IMR-90 (cell line): ENCODE measurements at regions not wholly inside any gene's neighbourhood (a gene's known extent, or its start where the extent isn't known, plus 50 kb on each side); places are given as distances from the start of the nearest gene placed in this dataset.

Source experiments
- ATAC-seq: fragments of 200-7000 bp; cut with Tn5 transposase; 2 replicates; pipeline ENCODE4 v1.9.1; 2020; ENCODE audit warnings: low read depth, mild to moderate bottlenecking, moderate library complexity
- BruUV-seq: library from RNA; stranded (reverse); fragments of 400-500 nt; replicated peaks from 2 replicates; lab custom pipeline; 2021; lab: Mats Ljungman, UMichigan
- CTCF ChIA-PET: fragments of 300-600 bp; formaldehyde crosslinking; extraction: SDS; loops from one replicate; lab custom pipeline; 2021; ENCODE audit warnings: antibody characterized with exemption; lab: Yijun Ruan, JAX
- POLR2A ChIA-PET: fragments of 300-600 bp; sonication (Branson Sonifier 250); formaldehyde crosslinking; loops from one replicate; lab custom pipeline; 2022; ENCODE audit warnings: antibody characterized with exemption; ENCODE audit not compliant: unreplicated experiment; lab: Charles Lee
- DNase-seq: peaks from one replicate; pipeline ENCODE4 v3.0.0; 2013
- H2AFZ ChIP-seq: replicated peaks from 2 replicates; pipeline ENCODE3; 2013; ENCODE audit warnings: low read length, mild to moderate bottlenecking; ENCODE audit not compliant: poor library complexity
- H2AK5ac ChIP-seq: 2 replicates; pipeline ENCODE4 v1.6.1; 2013; ENCODE audit warnings: low read depth, low read length, inconsistent platforms
- H2AK9ac ChIP-seq: replicated peaks from 2 replicates; pipeline ENCODE3; 2013; ENCODE audit warnings: mild to moderate bottlenecking, low read depth, low read length, moderate library complexity; ENCODE audit not compliant: poor library complexity
- H2BK120ac ChIP-seq: 2 replicates; pipeline ENCODE4 v1.6.1; 2013; ENCODE audit warnings: low read depth, low read length, inconsistent platforms
- H2BK15ac ChIP-seq: 3 replicates; pipeline ENCODE4 v1.6.1; 2013; ENCODE audit warnings: low read depth, low read length, inconsistent platforms
- H2BK20ac ChIP-seq: 2 replicates; pipeline ENCODE4 v1.6.1; 2013; ENCODE audit warnings: low read depth, mild to moderate bottlenecking, inconsistent platforms, low read length, moderate library complexity
- H2BK5ac ChIP-seq: 2 replicates; pipeline ENCODE4 v1.6.1; 2013; ENCODE audit warnings: mild to moderate bottlenecking, low read depth, low read length, inconsistent platforms; ENCODE audit not compliant: poor library complexity, severe bottlenecking
- H3K14ac ChIP-seq: replicated peaks from 2 replicates; pipeline ENCODE4 v1.6.1; 2013; ENCODE audit warnings: low read depth, low read length, inconsistent platforms
- H3K18ac ChIP-seq: 2 replicates; pipeline ENCODE4 v1.6.1; 2013; ENCODE audit warnings: low read depth, low read length, control low read depth
- H3K23ac ChIP-seq: 2 replicates; pipeline ENCODE4 v1.6.1; 2013; ENCODE audit warnings: low read depth, low read length, inconsistent platforms
- H3K27ac ChIP-seq: 2 replicates; pipeline ENCODE4 v1.5.1; 2013; ENCODE audit warnings: mild to moderate bottlenecking, control low read depth, low read length; ENCODE audit not compliant: insufficient read depth
- H3K27me3 ChIP-seq: 2 replicates; pipeline ENCODE4 v1.6.1; 2013; ENCODE audit warnings: low read length; ENCODE audit not compliant: control insufficient read depth, insufficient read depth
- H3K36me3 ChIP-seq: 2 replicates; pipeline ENCODE4 v1.6.1; 2013; ENCODE audit warnings: low read length, mixed read lengths; ENCODE audit not compliant: control insufficient read depth, insufficient read depth
- H3K4ac ChIP-seq: 2 replicates; pipeline ENCODE4 v1.6.1; 2013; ENCODE audit warnings: low read depth, low read length, inconsistent platforms
- H3K4me1 ChIP-seq: 2 replicates; pipeline ENCODE4 v1.6.1; 2013; ENCODE audit warnings: low read length, mixed read lengths; ENCODE audit not compliant: control insufficient read depth, insufficient read depth
- H3K4me2 ChIP-seq: 2 replicates; pipeline ENCODE4 v1.6.1; 2013; ENCODE audit warnings: low read depth, mild to moderate bottlenecking, control low read depth, low read length, moderate library complexity
- H3K4me3 ChIP-seq: 2 replicates; pipeline ENCODE4 v1.5.1; 2013; ENCODE audit warnings: low read depth, mild to moderate bottlenecking, control low read depth, low read length, moderate library complexity; ENCODE audit not compliant: insufficient read depth
- H3K56ac ChIP-seq: 2 replicates; pipeline ENCODE4 v1.6.1; 2013; ENCODE audit warnings: low read length, inconsistent platforms; ENCODE audit not compliant: insufficient read depth; ENCODE audit errors: extremely low read depth
- H3K79me1 ChIP-seq, 2 experiments: 2 replicates each; pipeline ENCODE4 v1.6.1; 2013; ENCODE audit warnings: low read length in 2 of 2, inconsistent platforms in 1 of 2, low read depth in 1 of 2
- H3K9ac ChIP-seq: 2 replicates; pipeline ENCODE4 v1.6.1; 2013; ENCODE audit warnings: low read depth, low read length, control low read depth
- H3K9me1 ChIP-seq: 2 replicates; pipeline ENCODE4 v1.6.1; 2013; ENCODE audit warnings: low read length, inconsistent platforms; ENCODE audit not compliant: insufficient read depth
- H3K9me3 ChIP-seq: 2 replicates; pipeline ENCODE4 v1.6.1; 2013; ENCODE audit warnings: low read length; ENCODE audit not compliant: control insufficient read depth, insufficient read depth
- H4K20me1 ChIP-seq: 2 replicates; pipeline ENCODE4 v1.6.1; 2013; ENCODE audit warnings: low read length, inconsistent platforms; ENCODE audit not compliant: insufficient read depth
- H4K5ac ChIP-seq: 2 replicates; pipeline ENCODE4 v1.6.1; 2013; ENCODE audit warnings: mild to moderate bottlenecking, low read depth, low read length, control low read depth
- H4K8ac ChIP-seq, 2 experiments: 2 replicates each; pipeline ENCODE4 v1.6.1; 2013; ENCODE audit warnings: low read depth in 2 of 2, low read length in 2 of 2, control low read depth in 1 of 2, inconsistent platforms in 1 of 2
- H4K91ac ChIP-seq: 2 replicates; pipeline ENCODE4 v1.6.1; 2013; ENCODE audit warnings: low read depth, low read length, inconsistent platforms; ENCODE audit not compliant: insufficient read depth
- CEBPB ChIP-seq: IDR thresholded peaks from 2 replicates; pipeline ENCODE4 v1.6.1; 2012; ENCODE audit warnings: low read depth, low read length, improper control_type of control experiment
- RFX5 ChIP-seq: IDR thresholded peaks from 2 replicates; pipeline ENCODE4 v1.8.0; 2012; ENCODE audit warnings: low read depth, mild to moderate bottlenecking, low read length, moderate library complexity
- SMC3 ChIP-seq: fragments of 150-350 bp; IDR thresholded peaks from 2 replicates; pipeline ENCODE4 v1.6.1; 2016; ENCODE audit warnings: low read depth, mild to moderate bottlenecking, antibody characterized with exemption, low read length, moderate library complexity
- WGBS, 2 experiments: methylation state at CpG; one replicate each; pipeline versions ENCODE4 v1.1.5 to v1.1.7; 2013; ENCODE audit warnings: missing lambda C conversion rate in 2 of 2; ENCODE audit not compliant: insufficient read length in 1 of 2; ENCODE audit errors: extremely low coverage in 2 of 2; 5-methylcytosine and 5-hydroxymethylcytosine counted together
- dilution Hi-C: fragments of 300-500 bp; cut with HindIII; formaldehyde crosslinking; loops from one replicate; pipeline ENCODE4 v1.14.3; 2018; ENCODE audit warnings: low sequenced_read_pairs; ENCODE audit not compliant: unreplicated experiment
- in situ Hi-C: fragments of 300-500 bp; cut with MboI; formaldehyde crosslinking; loops from 3 replicates; pipeline ENCODE4 v1.14.3; 2019; ENCODE audit warnings: low sequenced_read_pairs, inconsistent platforms, mixed read lengths
- intact Hi-C: fragments of 100-400 bp; cut with micrococcal nuclease; formaldehyde crosslinking; loops from 2 replicates; pipeline ENCODE4 v1.10.0; 2022
- TF ChIP-seq, protein P1 (sequence below): fragments of 150-350 bp; IDR thresholded peaks from 2 replicates; pipeline ENCODE4 v1.6.1; 2017; ENCODE audit warnings: mild to moderate bottlenecking, antibody characterized with exemption, low read length, low read depth

DNA sequence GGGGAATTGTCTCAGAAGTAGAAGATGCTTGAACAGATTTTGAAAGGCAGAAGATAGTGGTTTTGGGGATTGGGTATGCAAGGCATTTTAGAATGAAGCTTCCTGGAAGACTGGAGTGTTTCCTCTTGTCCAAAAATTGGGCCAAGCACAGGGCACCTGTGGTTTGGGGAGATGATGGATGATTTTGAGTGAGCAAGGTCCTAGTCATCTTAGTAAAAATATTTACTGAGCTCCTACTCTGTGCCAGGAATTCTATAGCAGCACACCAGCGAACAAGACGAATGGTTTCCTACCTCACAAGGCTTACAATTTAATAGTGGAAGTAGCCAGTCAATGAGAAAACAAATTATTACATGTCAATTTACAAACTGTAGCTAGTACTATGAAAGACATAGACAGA lies 484.4 kb upstream of the KIF2A start:
- Histone ChIP-seq H2BK15ac (no peak overlapping the region), H3K36me3 (no peaks in the 10 kb centered on the region), H3K18ac (no peak overlapping the region), H4K5ac (no peak overlapping the region), H3K79me1 (no peaks in the 10 kb centered on the region), H3K14ac (no peak overlapping the region), H2AK5ac (no peak overlapping the region), H2BK20ac (no peak overlapping the region), H3K23ac (no peak overlapping the region), H3K9me3 (no peaks in the 10 kb centered on the region), H3K4me3 (no peak overlapping the region), H3K4ac (no peak overlapping the region), H2BK5ac (no peak overlapping the region), H3K27ac (no peak overlapping the region), H3K9ac (no peak overlapping the region), H3K4me2 (no peak overlapping the region), H2BK120ac (no peak overlapping the region), H4K20me1 (no peaks in the 10 kb centered on the region), H2AFZ (no peak overlapping the region), H2AK9ac (no peak overlapping the region), H4K91ac (no peak overlapping the region), H3K4me1 (no peaks in the 10 kb centered on the region), H3K27me3 (no peaks in the 10 kb centered on the region; the same call in 1 of the 2 replicates), H4K8ac (no peak overlapping the region), H3K56ac (no peak overlapping the region), H3K9me1 (no peaks in the 10 kb centered on the region)
- TF ChIP-seq CEBPB (no peak), RFX5 (no peak), SMC3 (no peak)
- TF ChIP-seq, protein P1, sequence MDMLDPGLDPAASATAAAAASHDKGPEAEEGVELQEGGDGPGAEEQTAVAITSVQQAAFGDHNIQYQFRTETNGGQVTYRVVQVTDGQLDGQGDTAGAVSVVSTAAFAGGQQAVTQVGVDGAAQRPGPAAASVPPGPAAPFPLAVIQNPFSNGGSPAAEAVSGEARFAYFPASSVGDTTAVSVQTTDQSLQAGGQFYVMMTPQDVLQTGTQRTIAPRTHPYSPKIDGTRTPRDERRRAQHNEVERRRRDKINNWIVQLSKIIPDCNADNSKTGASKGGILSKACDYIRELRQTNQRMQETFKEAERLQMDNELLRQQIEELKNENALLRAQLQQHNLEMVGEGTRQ: no peak
- WGBS, 2 experiments: no CpG with 5 or more reads among the region's 2 CpGs
- ChIA-PET POLR2A (no interaction called here), CTCF (no interaction called here)
- intact Hi-C loops (no loop called here), dilution Hi-C loops (no loop called here), in situ Hi-C loops (loop anchor here (25.0 kb wide), 1 partner anchor 484 kb away; the partner anchor contains the start of gene ZSWIM6)
- BruUV-seq: no TSS peak
- ATAC-seq: no peak
- no peak for DNase-seq
